Liver (tissue), 8 donors: ENCODE measurements at regions not wholly inside any gene's neighbourhood (a gene's known extent, or its start where the extent isn't known, plus 50 kb on each side); places are given as distances from the start of the nearest gene placed in this dataset.

Experiments
- DNase-seq: peaks from one replicate; pipeline ENCODE4 v3.0.0-alpha.2; 2017; ENCODE audit warnings: low spot score
- H3K27ac ChIP-seq, 2 donors: one replicate each; pipeline ENCODE4 v1.7.0; 2013; ENCODE audit warnings: inconsistent platforms in 2 of 2, low read length in 2 of 2, control low read depth in 1 of 2, low read depth in 1 of 2, mild to moderate bottlenecking in 1 of 2
- H3K27me3 ChIP-seq, 4 donors: one replicate each; pipeline versions ENCODE4 v1.6.1 to v1.7.0; 2013; ENCODE audit warnings: low read length in 3 of 4, inconsistent platforms in 1 of 4, mild to moderate bottlenecking in 1 of 4, moderate library complexity in 1 of 4; ENCODE audit not compliant: control insufficient read depth in 4 of 4, insufficient read depth in 4 of 4
- H3K36me3 ChIP-seq, 4 donors: one replicate each; pipeline versions ENCODE4 v1.6.1 to v1.7.0; 2013; ENCODE audit warnings: low read length in 3 of 4, mild to moderate bottlenecking in 3 of 4, low read depth in 1 of 4, moderate library complexity in 1 of 4; ENCODE audit not compliant: control insufficient read depth in 4 of 4, insufficient read depth in 3 of 4
- H3K4me1 ChIP-seq, 4 donors: one replicate each; pipeline versions ENCODE4 v1.6.1 to v1.7.0; 2013; ENCODE audit warnings: low read length in 3 of 4, mild to moderate bottlenecking in 3 of 4, moderate library complexity in 1 of 4; ENCODE audit not compliant: control insufficient read depth in 4 of 4, insufficient read depth in 4 of 4
- H3K4me3 ChIP-seq, 3 donors: one replicate each; pipeline versions ENCODE4 v1.6.1 to v1.7.0; 2013; ENCODE audit warnings: low read length in 3 of 3, control low read depth in 1 of 3, low read depth in 1 of 3, mild to moderate bottlenecking in 1 of 3
- H3K9ac ChIP-seq, 2 donors: one replicate each; pipeline ENCODE4 v1.7.0; 2013; ENCODE audit warnings: low read length in 2 of 2, mild to moderate bottlenecking in 2 of 2, moderate library complexity in 2 of 2, control low read depth in 1 of 2, low read depth in 1 of 2
- H3K9me3 ChIP-seq, 4 donors: one replicate each; pipeline versions ENCODE4 v1.6.1 to v1.7.0; 2013; ENCODE audit warnings: low read length in 3 of 4; ENCODE audit not compliant: control insufficient read depth in 4 of 4
- EGR1 ChIP-seq, 2 donors: IDR thresholded peaks; 2 replicates each; pipeline ENCODE4 v1.6.1; 2016 to 2018; ENCODE audit warnings: antibody characterized with exemption in 2 of 2, low read depth in 2 of 2
- FOXA1 ChIP-seq: IDR thresholded peaks from 2 replicates; pipeline ENCODE4 v1.6.1; 2016; ENCODE audit warnings: antibody characterized with exemption
- FOXA2 ChIP-seq: IDR thresholded peaks from 2 replicates; pipeline ENCODE4 v1.6.1; 2016; ENCODE audit warnings: antibody characterized with exemption
- GABPA ChIP-seq, 2 donors: IDR thresholded peaks in 1 of 2; conservative IDR thresholded peaks in 1 of 2; 2 replicates each; pipeline ENCODE4 v1.6.1; 2016; ENCODE audit warnings: antibody characterized with exemption in 2 of 2, mild to moderate bottlenecking in 1 of 2, moderate library complexity in 1 of 2
- HNF4A ChIP-seq, 2 donors: conservative IDR thresholded peaks; 2 replicates each; pipeline ENCODE4 v1.6.1; 2016; ENCODE audit warnings: antibody characterized with exemption in 2 of 2, mild to moderate bottlenecking in 2 of 2
- JUND ChIP-seq, 2 donors: IDR thresholded peaks; 2 replicates each; pipeline ENCODE4 v1.6.1; 2016; ENCODE audit warnings: antibody characterized with exemption in 2 of 2
- NR2F2 ChIP-seq: IDR thresholded peaks from 2 replicates; pipeline ENCODE4 v1.6.1; 2016; ENCODE audit warnings: antibody characterized with exemption
- RAD21 ChIP-seq, 2 donors: IDR thresholded peaks; 2 replicates each; pipeline ENCODE4 v1.6.1; 2016; ENCODE audit warnings: antibody characterized with exemption in 2 of 2, mild to moderate bottlenecking in 2 of 2
- RXRA ChIP-seq, 2 donors: IDR thresholded peaks; 2 replicates each; pipeline ENCODE4 v1.6.1; 2017 to 2018; ENCODE audit warnings: antibody characterized with exemption in 2 of 2, mild to moderate bottlenecking in 1 of 2
- SP1 ChIP-seq: IDR thresholded peaks from 2 replicates; pipeline ENCODE4 v1.6.1; 2018; ENCODE audit warnings: antibody characterized with exemption, mild to moderate bottlenecking
- TAF1 ChIP-seq: conservative IDR thresholded peaks from 2 replicates; pipeline ENCODE4 v1.6.1; 2016; ENCODE audit warnings: antibody characterized with exemption, mild to moderate bottlenecking
- YY1 ChIP-seq: IDR thresholded peaks from 2 replicates; pipeline ENCODE4 v1.6.1; 2016; ENCODE audit warnings: antibody characterized with exemption, mild to moderate bottlenecking
- WGBS: extraction: QIAGEN DNeasy Blood & Tissue Kit; methylation state at CpG from one replicate; pipeline ENCODE4 v1.1.7; 2013; 5-methylcytosine and 5-hydroxymethylcytosine counted together
- TF ChIP-seq, protein P1 (sequence below): IDR thresholded peaks from 2 replicates; pipeline ENCODE4 v1.6.1; 2016; ENCODE audit warnings: antibody characterized with exemption
- TF ChIP-seq, protein P2 (sequence below): fragments of 150-350 bp; IDR thresholded peaks from 2 replicates; pipeline ENCODE4 v1.5.1; 2017; ENCODE audit warnings: improper control_type of control experiment, low read depth, low read length; ENCODE audit not compliant: missing input control
- TF ChIP-seq, protein P3 (sequence below): IDR thresholded peaks from 2 replicates; pipeline ENCODE4 v1.6.1; 2016; ENCODE audit warnings: antibody characterized with exemption
- TF ChIP-seq, protein P4 (sequence below): IDR thresholded peaks from 2 replicates; pipeline ENCODE4 v1.6.1; 2016; ENCODE audit warnings: antibody characterized with exemption
- TF ChIP-seq, protein P5 (sequence below): IDR thresholded peaks from 2 replicates; pipeline ENCODE4 v1.6.1; 2016; ENCODE audit warnings: antibody characterized with exemption, mild to moderate bottlenecking
- donor health status: healthy.
- donor health status: healthy.
- donor health status: healthy.
- donor health status: healthy.
- donor health status: healthy.

DNA sequence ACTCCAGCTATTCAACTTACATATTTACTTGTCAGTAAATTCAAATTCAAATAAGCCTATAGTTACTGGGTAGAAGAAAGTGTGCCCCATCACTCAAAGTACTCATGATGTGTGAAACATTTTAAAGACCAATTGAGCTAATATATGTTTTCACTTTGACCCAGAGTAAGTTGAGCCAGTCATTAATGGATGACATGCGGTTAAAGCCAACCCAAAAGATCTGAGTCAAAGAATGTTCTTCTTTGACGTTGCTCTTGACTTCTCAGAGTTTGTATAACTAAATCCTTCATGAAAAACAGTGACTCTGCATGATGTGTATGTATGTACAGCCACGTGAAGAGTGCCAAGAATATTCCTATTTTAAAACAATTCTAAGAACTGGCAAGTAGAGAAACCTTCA, 237.4 kb downstream of the NR2F1-AS1 start:
- DNase-seq: no peak
- no peak for TF ChIP-seq RAD21 (IDR thresholded peaks at IDR 0.05)
- no peak overlapping the region for H3K4me3 ChIP-seq
- no peak overlapping the region for H3K9ac ChIP-seq
- H3K27ac ChIP-seq: no peak overlapping the region
- H3K4me1 ChIP-seq: no peaks in the 10 kb centered on the region
- 77% methylated on average over 3 of the region's 3 CpGs for WGBS
- H3K27me3 ChIP-seq: no peaks in the 10 kb centered on the region
- H3K36me3 ChIP-seq: no peaks in the 10 kb centered on the region
- peaks cover 0 to 2% (median 0%) of the 10 kb centered on the region in 4 donors for H3K9me3 ChIP-seq

DNA sequence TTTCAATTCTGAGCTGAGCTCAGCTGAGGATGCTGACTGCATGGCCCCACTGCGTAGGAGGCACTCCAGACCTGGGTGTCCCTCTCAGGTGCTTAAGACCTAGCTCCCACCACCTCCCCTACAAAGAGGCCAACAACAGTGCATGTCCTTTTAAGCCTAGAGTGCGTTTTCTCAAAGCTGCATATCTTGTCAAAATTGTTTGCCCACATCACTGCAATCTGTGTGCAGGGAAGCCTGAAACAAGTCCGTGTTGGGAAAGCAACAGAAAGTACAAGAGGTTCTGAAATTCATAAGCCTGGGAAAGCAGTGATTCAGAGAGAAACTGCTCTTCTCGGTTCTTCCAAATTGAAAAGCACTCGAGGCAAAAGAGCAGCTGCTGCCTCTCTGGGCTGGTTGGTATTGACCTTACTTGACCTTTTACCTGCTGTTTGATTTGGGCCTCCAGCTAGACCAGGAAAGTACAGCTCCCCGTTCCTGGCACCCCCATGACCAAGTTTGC, 238.4 kb downstream of the NR2F1-AS1 start:
- no peaks in the 10 kb centered on the region for H3K27me3 ChIP-seq
- H3K27ac ChIP-seq: no peak overlapping the region
- no peak overlapping the region for H3K4me3 ChIP-seq
- DNase-seq: no peak
- no peaks in the 10 kb centered on the region for H3K4me1 ChIP-seq
- H3K9me3 ChIP-seq: peaks cover 0 to 2% (median 0%) of the 10 kb centered on the region in 4 donors
- no peak overlapping the region for H3K9ac ChIP-seq
- WGBS: 39% methylated on average over 6 of the region's 6 CpGs
- TF ChIP-seq GABPA (IDR thresholded peaks at IDR 0.05 in 1 of 2, conservative IDR thresholded peaks at IDR 0.05 in 1 of 2) (no peak), FOXA2 (no peak), HNF4A (conservative IDR thresholded peaks at IDR 0.05) (no peak), RAD21 (IDR thresholded peaks at IDR 0.05) (no peak)
- H3K36me3 ChIP-seq: no peaks in the 10 kb centered on the region

DNA sequence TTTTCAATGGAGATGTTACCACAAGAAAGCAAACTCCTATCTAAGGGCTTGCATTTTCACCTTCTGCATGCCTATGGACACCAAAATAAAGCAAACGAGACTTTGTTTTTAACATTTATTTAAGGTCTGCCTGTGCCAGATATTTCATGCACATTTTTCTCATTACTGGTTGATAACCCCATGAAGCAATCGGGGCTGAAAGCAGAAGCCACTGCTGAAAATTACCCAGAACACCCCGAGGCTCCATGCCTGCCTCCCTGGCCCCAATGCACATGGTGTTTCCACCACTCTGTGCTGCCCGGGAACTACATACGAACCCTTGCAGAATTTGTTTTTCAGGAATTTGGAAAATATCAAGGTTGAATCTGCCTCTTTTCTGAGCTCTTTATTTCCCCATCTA, 240.1 kb downstream of the NR2F1-AS1 start:
- 75% methylated on average over 5 of the region's 5 CpGs for WGBS

More for the DNA sequence above, 240.1 kb downstream of the NR2F1-AS1 start:
- Histone ChIP-seq H3K9ac (no peak overlapping the region), H3K36me3 (no peaks in the 10 kb centered on the region), H3K27ac (no peak overlapping the region), H3K27me3 (peaks cover 0 to 2% (median 0%) of the 10 kb centered on the region in 4 donors), H3K4me1 (no peaks in the 10 kb centered on the region), H3K4me3 (no peak overlapping the region), H3K9me3 (peaks cover 0 to 2% (median 0%) of the 10 kb centered on the region in 4 donors)
- no peak for DNase-seq
- TF ChIP-seq, protein P1, sequence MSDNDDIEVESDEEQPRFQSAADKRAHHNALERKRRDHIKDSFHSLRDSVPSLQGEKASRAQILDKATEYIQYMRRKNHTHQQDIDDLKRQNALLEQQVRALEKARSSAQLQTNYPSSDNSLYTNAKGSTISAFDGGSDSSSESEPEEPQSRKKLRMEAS: no peak
- TF ChIP-seq TAF1 (no peak), HNF4A (conservative IDR thresholded peaks at IDR 0.05) (no peak), NR2F2 (no peak), JUND (IDR thresholded peaks at IDR 0.05) (no peak), EGR1 (IDR thresholded peaks at IDR 0.05; ENCODE audit: low read depth in 2 of 2) (no peak), RXRA (IDR thresholded peaks at IDR 0.05) (no peak), FOXA1 (no peak), FOXA2 (no peak), RAD21 (IDR thresholded peaks at IDR 0.05) (no peak), YY1 (no peak), SP1 (no peak)
- TF ChIP-seq, protein P2, sequence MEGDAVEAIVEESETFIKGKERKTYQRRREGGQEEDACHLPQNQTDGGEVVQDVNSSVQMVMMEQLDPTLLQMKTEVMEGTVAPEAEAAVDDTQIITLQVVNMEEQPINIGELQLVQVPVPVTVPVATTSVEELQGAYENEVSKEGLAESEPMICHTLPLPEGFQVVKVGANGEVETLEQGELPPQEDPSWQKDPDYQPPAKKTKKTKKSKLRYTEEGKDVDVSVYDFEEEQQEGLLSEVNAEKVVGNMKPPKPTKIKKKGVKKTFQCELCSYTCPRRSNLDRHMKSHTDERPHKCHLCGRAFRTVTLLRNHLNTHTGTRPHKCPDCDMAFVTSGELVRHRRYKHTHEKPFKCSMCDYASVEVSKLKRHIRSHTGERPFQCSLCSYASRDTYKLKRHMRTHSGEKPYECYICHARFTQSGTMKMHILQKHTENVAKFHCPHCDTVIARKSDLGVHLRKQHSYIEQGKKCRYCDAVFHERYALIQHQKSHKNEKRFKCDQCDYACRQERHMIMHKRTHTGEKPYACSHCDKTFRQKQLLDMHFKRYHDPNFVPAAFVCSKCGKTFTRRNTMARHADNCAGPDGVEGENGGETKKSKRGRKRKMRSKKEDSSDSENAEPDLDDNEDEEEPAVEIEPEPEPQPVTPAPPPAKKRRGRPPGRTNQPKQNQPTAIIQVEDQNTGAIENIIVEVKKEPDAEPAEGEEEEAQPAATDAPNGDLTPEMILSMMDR: no peak
- TF ChIP-seq, protein P3, sequence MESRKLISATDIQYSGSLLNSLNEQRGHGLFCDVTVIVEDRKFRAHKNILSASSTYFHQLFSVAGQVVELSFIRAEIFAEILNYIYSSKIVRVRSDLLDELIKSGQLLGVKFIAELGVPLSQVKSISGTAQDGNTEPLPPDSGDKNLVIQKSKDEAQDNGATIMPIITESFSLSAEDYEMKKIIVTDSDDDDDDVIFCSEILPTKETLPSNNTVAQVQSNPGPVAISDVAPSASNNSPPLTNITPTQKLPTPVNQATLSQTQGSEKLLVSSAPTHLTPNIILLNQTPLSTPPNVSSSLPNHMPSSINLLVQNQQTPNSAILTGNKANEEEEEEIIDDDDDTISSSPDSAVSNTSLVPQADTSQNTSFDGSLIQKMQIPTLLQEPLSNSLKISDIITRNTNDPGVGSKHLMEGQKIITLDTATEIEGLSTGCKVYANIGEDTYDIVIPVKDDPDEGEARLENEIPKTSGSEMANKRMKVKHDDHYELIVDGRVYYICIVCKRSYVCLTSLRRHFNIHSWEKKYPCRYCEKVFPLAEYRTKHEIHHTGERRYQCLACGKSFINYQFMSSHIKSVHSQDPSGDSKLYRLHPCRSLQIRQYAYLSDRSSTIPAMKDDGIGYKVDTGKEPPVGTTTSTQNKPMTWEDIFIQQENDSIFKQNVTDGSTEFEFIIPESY: no peak
- TF ChIP-seq, protein P4, sequence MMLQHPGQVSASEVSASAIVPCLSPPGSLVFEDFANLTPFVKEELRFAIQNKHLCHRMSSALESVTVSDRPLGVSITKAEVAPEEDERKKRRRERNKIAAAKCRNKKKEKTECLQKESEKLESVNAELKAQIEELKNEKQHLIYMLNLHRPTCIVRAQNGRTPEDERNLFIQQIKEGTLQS: no peak
- TF ChIP-seq, protein P5, sequence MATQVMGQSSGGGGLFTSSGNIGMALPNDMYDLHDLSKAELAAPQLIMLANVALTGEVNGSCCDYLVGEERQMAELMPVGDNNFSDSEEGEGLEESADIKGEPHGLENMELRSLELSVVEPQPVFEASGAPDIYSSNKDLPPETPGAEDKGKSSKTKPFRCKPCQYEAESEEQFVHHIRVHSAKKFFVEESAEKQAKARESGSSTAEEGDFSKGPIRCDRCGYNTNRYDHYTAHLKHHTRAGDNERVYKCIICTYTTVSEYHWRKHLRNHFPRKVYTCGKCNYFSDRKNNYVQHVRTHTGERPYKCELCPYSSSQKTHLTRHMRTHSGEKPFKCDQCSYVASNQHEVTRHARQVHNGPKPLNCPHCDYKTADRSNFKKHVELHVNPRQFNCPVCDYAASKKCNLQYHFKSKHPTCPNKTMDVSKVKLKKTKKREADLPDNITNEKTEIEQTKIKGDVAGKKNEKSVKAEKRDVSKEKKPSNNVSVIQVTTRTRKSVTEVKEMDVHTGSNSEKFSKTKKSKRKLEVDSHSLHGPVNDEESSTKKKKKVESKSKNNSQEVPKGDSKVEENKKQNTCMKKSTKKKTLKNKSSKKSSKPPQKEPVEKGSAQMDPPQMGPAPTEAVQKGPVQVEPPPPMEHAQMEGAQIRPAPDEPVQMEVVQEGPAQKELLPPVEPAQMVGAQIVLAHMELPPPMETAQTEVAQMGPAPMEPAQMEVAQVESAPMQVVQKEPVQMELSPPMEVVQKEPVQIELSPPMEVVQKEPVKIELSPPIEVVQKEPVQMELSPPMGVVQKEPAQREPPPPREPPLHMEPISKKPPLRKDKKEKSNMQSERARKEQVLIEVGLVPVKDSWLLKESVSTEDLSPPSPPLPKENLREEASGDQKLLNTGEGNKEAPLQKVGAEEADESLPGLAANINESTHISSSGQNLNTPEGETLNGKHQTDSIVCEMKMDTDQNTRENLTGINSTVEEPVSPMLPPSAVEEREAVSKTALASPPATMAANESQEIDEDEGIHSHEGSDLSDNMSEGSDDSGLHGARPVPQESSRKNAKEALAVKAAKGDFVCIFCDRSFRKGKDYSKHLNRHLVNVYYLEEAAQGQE: no peak
